ENCODE measurements at regions not wholly inside any gene's neighbourhood (a gene's known extent, or its start where the extent isn't known, plus 50 kb on each side); places are given as distances from the start of the nearest gene placed in this dataset.

- TF ChIP-seq CTCF (IDR thresholded peaks at IDR 0.05 in 2 of 3, conservative IDR thresholded peaks at IDR 0.05 in 1 of 3; ENCODE audit: insufficient read depth in 2 of 3, low read depth in 1 of 3, low read length in 3 of 3) (no peak), USF2 (CRISPR knock-in tag; IDR thresholded peaks at IDR 0.05) (no peak), SP1 (CRISPR knock-in tag; IDR thresholded peaks at IDR 0.05) (no peak), SRF (CRISPR knock-in tag; IDR thresholded peaks at IDR 0.05) (no peak), NBN (IDR thresholded peaks at IDR 0.05; ENCODE audit: low read depth) (no peak), NR3C1 (CRISPR knock-in tag; IDR thresholded peaks at IDR 0.05) (no peak)
Measured at GRCh38 chr4:23114538-23114937, 421.8 kb downstream of the GBA3 start.

Data from K562 (cell line).